Endodermal cell (in vitro differentiated cells): ENCODE measurements at regions not wholly inside any gene's neighbourhood (a gene's known extent, or its start where the extent isn't known, plus 50 kb on each side); places are given as distances from the start of the nearest gene placed in this dataset.
A peak's percentile ranks its signal among the peaks of the same experiment; 100 is the strongest.
"Not testable (repeated sequence)": the region's sequence is repeated elsewhere in the genome, so short reads cannot be mapped to it uniquely, and the experiment has no call there.

ENCODE experiments used
- DNase-seq: peaks from one replicate; pipeline ENCODE4 v3.0.0-alpha.2; 2017
- H3K27ac ChIP-seq: 2 replicates; pipeline ENCODE4 v1.5.1; 2013; ENCODE audit warnings: mild to moderate bottlenecking, low read depth, low read length, moderate library complexity
- H3K27me3 ChIP-seq: 2 replicates; pipeline ENCODE4 v1.6.1; 2013; ENCODE audit warnings: mild to moderate bottlenecking, low read length, moderate library complexity; ENCODE audit not compliant: insufficient read depth, control insufficient read depth, poor library complexity, severe bottlenecking
- H3K36me3 ChIP-seq: 2 replicates; pipeline ENCODE4 v1.7.0; 2013; ENCODE audit warnings: mild to moderate bottlenecking, low read length, moderate library complexity; ENCODE audit not compliant: control insufficient read depth, insufficient read depth
- H3K4me1 ChIP-seq: one replicate; pipeline ENCODE4 v1.7.0; 2013; ENCODE audit warnings: low read length; ENCODE audit not compliant: control insufficient read depth, insufficient read depth
- H3K4me3 ChIP-seq: 2 replicates; pipeline ENCODE4 v1.5.1; 2013; ENCODE audit warnings: mild to moderate bottlenecking, low read length, moderate library complexity
- H3K9ac ChIP-seq: 2 replicates; pipeline ENCODE4 v1.6.1; 2013; ENCODE audit warnings: mild to moderate bottlenecking, low read length, moderate library complexity; ENCODE audit not compliant: poor library complexity, severe bottlenecking; ENCODE audit errors: extremely low read depth
- H3K9me3 ChIP-seq: 2 replicates; pipeline ENCODE4 v1.6.1; 2013; ENCODE audit warnings: mild to moderate bottlenecking, low read length, moderate library complexity; ENCODE audit not compliant: control insufficient read depth
- H3K27ac Mint-ChIP-seq: 2 replicates; pipeline ENCODE4 v1.8.0; 2020; ENCODE audit warnings: mixed read lengths
- H3K27me3 Mint-ChIP-seq: 2 replicates; pipeline ENCODE4 v1.8.0; 2021; ENCODE audit warnings: mild to moderate bottlenecking, mixed read lengths; ENCODE audit not compliant: insufficient read depth
- H3K36me3 Mint-ChIP-seq: 2 replicates; pipeline ENCODE4 v1.8.0; 2020; ENCODE audit warnings: low read depth, mixed read lengths
- H3K4me1 Mint-ChIP-seq: 2 replicates; pipeline ENCODE4 v1.8.0; 2020; ENCODE audit warnings: mixed read lengths
- H3K4me3 Mint-ChIP-seq: 2 replicates; pipeline ENCODE4 v1.8.0; 2020; ENCODE audit warnings: mild to moderate bottlenecking, moderate library complexity, mixed read lengths
- H3K9me3 Mint-ChIP-seq: 2 replicates; pipeline ENCODE4 v1.8.0; 2020; ENCODE audit warnings: mild to moderate bottlenecking, mixed read lengths
- CTCF ChIP-seq: fragments of 200-600 bp; sonication (generic); conservative IDR thresholded peaks from 2 replicates; pipeline ENCODE4 v1.5.0; 2021; ENCODE audit warnings: antibody characterized with exemption, mild to moderate bottlenecking
- WGBS, 2 experiments: methylation state at CpG; one replicate each; pipeline versions ENCODE4 v1.1.5 to v1.1.7; 2013; ENCODE audit warnings: missing lambda C conversion rate in 2 of 2, mixed read lengths in 1 of 2; ENCODE audit not compliant: insufficient coverage in 1 of 2, insufficient read length in 1 of 2; 5-methylcytosine and 5-hydroxymethylcytosine counted together

GRCh38 chr12:5102806-5103205 is 59.1 kb downstream of the KCNA5 start:
- Mint-ChIP-seq H3K4me3 (no peak overlapping the region), H3K27me3 (peaks cover 34% of the 10 kb centered on the region), H3K27ac (no peak overlapping the region), H3K4me1 (peaks cover 5% of the 10 kb centered on the region), H3K36me3 (no peaks in the 10 kb centered on the region), H3K9me3 (peaks cover 15% of the 10 kb centered on the region)
- Histone ChIP-seq H3K9me3 (peaks cover 14% of the 10 kb centered on the region), H3K27ac (no peak overlapping the region), H3K4me1 (peaks cover 8% of the 10 kb centered on the region), H3K36me3 (no peaks in the 10 kb centered on the region), H3K9ac (no peak overlapping the region), H3K27me3 (peaks cover 66% of the 10 kb centered on the region), H3K4me3 (no peak overlapping the region)
- no peak for TF ChIP-seq CTCF
- no peak for DNase-seq
- WGBS, 2 experiments, result 88% methylated on average over 1 of the region's 1 CpG; no CpG with 5 or more reads in 1 of the 2 experiments

- H3K27me3 Mint-ChIP-seq, result peaks cover 23% of the 10 kb centered on the region
- H3K9ac ChIP-seq, result no peak overlapping the region
- no peak overlapping the region for H3K27ac Mint-ChIP-seq
- H3K4me1 ChIP-seq, result no peaks in the 10 kb centered on the region
- no peaks in the 10 kb centered on the region for H3K36me3 ChIP-seq
- no peak overlapping the region for H3K27ac ChIP-seq
- WGBS, 2 experiments, result 91% methylated on average over 1 of the region's 1 CpG; no CpG with 5 or more reads in 1 of the 2 experiments
- peaks cover 6% of the 10 kb centered on the region for H3K4me1 Mint-ChIP-seq
- DNase-seq, result no peak
- H3K9me3 ChIP-seq, result peaks cover 16% of the 10 kb centered on the region
- H3K9me3 Mint-ChIP-seq, result peaks cover 18% of the 10 kb centered on the region
- TF ChIP-seq CTCF, result no peak
- H3K4me3 ChIP-seq, result no peak overlapping the region
- no peaks in the 10 kb centered on the region for H3K36me3 Mint-ChIP-seq
- H3K27me3 ChIP-seq, result peaks cover 34% of the 10 kb centered on the region
- no peak overlapping the region for H3K4me3 Mint-ChIP-seq
Observed at GRCh38 chr12:5110345-5110744, 66.7 kb downstream of the KCNA5 start.

- Mint-ChIP-seq H3K9me3 (peaks cover 13% of the 10 kb centered on the region), H3K27me3 (peaks cover 27% of the 10 kb centered on the region), H3K4me3 (no peak overlapping the region), H3K4me1 (peaks cover 6% of the 10 kb centered on the region), H3K27ac (no peak overlapping the region), H3K36me3 (no peaks in the 10 kb centered on the region)
- no peaks in the 10 kb centered on the region for H3K4me1 ChIP-seq
- H3K4me3 ChIP-seq, result no peak overlapping the region
- H3K27ac ChIP-seq, result no peak overlapping the region
- no peak overlapping the region for H3K9ac ChIP-seq
- TF ChIP-seq CTCF, result no peak
- H3K36me3 ChIP-seq, result no peaks in the 10 kb centered on the region
- H3K27me3 ChIP-seq, result peaks cover 28% of the 10 kb centered on the region
- no peaks in the 10 kb centered on the region for H3K9me3 ChIP-seq
- WGBS, 2 experiments, result 81 to 88% methylated on average over 7 of the region's 7 CpGs
- no peak for DNase-seq
Observed at GRCh38 chr12:5114436-5114835, 70.8 kb downstream of the KCNA5 start.

GRCh38 chr12:5121784-5122183 is 78.1 kb downstream of the KCNA5 start:
- not testable (repeated sequence) for H3K36me3 Mint-ChIP-seq, H3K9me3 ChIP-seq, H3K4me1 Mint-ChIP-seq, H3K9ac ChIP-seq, H3K27me3 Mint-ChIP-seq, H3K4me3 ChIP-seq, H3K36me3 ChIP-seq, H3K27me3 ChIP-seq, H3K27ac Mint-ChIP-seq, DNase-seq, H3K4me1 ChIP-seq, H3K27ac ChIP-seq
- Mint-ChIP-seq H3K4me3 (peak overlapping the region; percentile 58), H3K9me3 (peaks cover 17% of the 10 kb centered on the region)
- WGBS, 2 experiments, result no CpG with 5 or more reads among the region's 20 CpGs

GRCh38 chr12:5122256-5122831 is 78.7 kb downstream of the KCNA5 start:
- H3K36me3 Mint-ChIP-seq, H3K4me1 ChIP-seq, H3K27me3 Mint-ChIP-seq, H3K9ac ChIP-seq, H3K4me1 Mint-ChIP-seq, H3K27ac ChIP-seq, H3K9me3 ChIP-seq, H3K27me3 ChIP-seq, DNase-seq, H3K36me3 ChIP-seq: not testable (repeated sequence)
- peaks cover 17% of the 10 kb centered on the region for H3K9me3 Mint-ChIP-seq
- WGBS, 2 experiments, result 51 to 100% methylated on average over 2 to 8 of the region's 14 CpGs
- peak overlapping the region; percentile 87 for H3K27ac Mint-ChIP-seq
- peak overlapping the region; percentile 59 for H3K4me3 ChIP-seq
- peak overlapping the region; percentile 58 for H3K4me3 Mint-ChIP-seq
